Heart left ventricle (tissue), 16 donors: ENCODE measurements at regions not wholly inside any gene's neighbourhood (a gene's known extent, or its start where the extent isn't known, plus 50 kb on each side); places are given as distances from the start of the nearest gene placed in this dataset.

ENCODE experiments used
- ATAC-seq, 4 donors: fragments of 200-7000 bp; cut with Tn5 transposase; one replicate each; pipeline ENCODE4 v1.9.1; 2020 to 2022; ENCODE audit warnings: moderate library complexity in 4 of 4, mild to moderate bottlenecking in 3 of 4, moderate number of reproducible peaks in 1 of 4
- DNase-seq, 5 donors: peaks; one replicate each; pipeline ENCODE4 v3.0.0-alpha.2; 2020
- H3K27ac ChIP-seq, 12 donors: fragments of 200-600 bp; sonication (generic) in 4 of 12; one replicate each; pipeline versions ENCODE4 v1.5.0 to v1.8.0; 2016 to 2022; ENCODE audit warnings: mild to moderate bottlenecking in 2 of 12
- H3K27me3 ChIP-seq, 9 donors: fragments of 200-600 bp; sonication (generic) in 2 of 9; one replicate each; pipeline versions ENCODE4 v1.5.1 to v1.8.0; 2016 to 2022; ENCODE audit warnings: mild to moderate bottlenecking in 3 of 9
- H3K36me3 ChIP-seq, 9 donors: fragments of 200-600 bp; sonication (generic) in 2 of 9; one replicate each; pipeline versions ENCODE4 v1.5.0 to v1.8.0; 2018 to 2022; ENCODE audit warnings: mild to moderate bottlenecking in 2 of 9
- H3K4me1 ChIP-seq, 12 donors: fragments of 200-600 bp; sonication (generic) in 4 of 12; one replicate each; pipeline versions ENCODE4 v1.5.0 to v1.8.0; 2016 to 2022; ENCODE audit warnings: mild to moderate bottlenecking in 3 of 12
- H3K4me3 ChIP-seq, 12 donors: fragments of 200-600 bp; sonication (generic) in 4 of 12; one replicate each; pipeline versions ENCODE4 v1.5.0 to v1.8.0; 2017 to 2022; ENCODE audit warnings: mild to moderate bottlenecking in 9 of 12, moderate library complexity in 4 of 12
- H3K9me3 ChIP-seq, 12 donors: fragments of 200-600 bp; sonication (generic) in 4 of 12; one replicate each; pipeline versions ENCODE4 v1.5.0 to v1.8.0; 2016 to 2022; ENCODE audit warnings: mild to moderate bottlenecking in 1 of 12
- POLR2A ChIP-seq, 2 donors: fragments of 450-650 bp; IDR thresholded peaks; one replicate each; pipeline ENCODE4 v1.6.1; 2017; ENCODE audit warnings: antibody characterized with exemption in 2 of 2, mild to moderate bottlenecking in 2 of 2, moderate library complexity in 2 of 2
- WGBS, 4 donors: extraction: QIAGEN DNeasy Blood & Tissue Kit in 2 of 4; methylation state at CpG; one replicate each; pipeline versions ENCODE4 v1.1.5 to v1.1.7; 2013 to 2018; 5-methylcytosine and 5-hydroxymethylcytosine counted together
- intact Hi-C, 10 donors: fragments of 100-400 bp; cut with DNase I; formaldehyde crosslinking; loops; one replicate each; pipeline versions ENCODE4 v1.11.1 to v1.14.2; 2022
- TF ChIP-seq, protein P1 (sequence below), 12 donors: fragments of 200-600 bp; sonication (generic) in 4 of 12; IDR thresholded peaks; one replicate each; pipeline versions ENCODE4 v1.5.0 to v1.8.0; 2018 to 2022; ENCODE audit warnings: antibody characterized with exemption in 12 of 12, mild to moderate bottlenecking in 5 of 12
- donor health status: ischemic (EF 13 %, LVEDD 7.1; RV severe dilation, severe dysfunction).
- donor health status: healthy with polysubstance abuse.
- donor health status: DM: no; HTN: yes; CAD: no.
- donor health status: DM: no; HTN: no; CAD: no.
- donor health status: ischemic (EF 25% LVEDD 6.9; RV normal size, moderate dysfunction).
- donor health status: ischemic (EF 25% LVEDD 5.7; RV mildly dilated, moderate dysfunction).
- donor health status: healthy.
- donor health status: DM: yes; HTN: yes; CAD: no.
- donor health status: ischemic (EF 35%, LVEDD 5.7; RV mildly dilated, moderate dysfunction).
- donor health status: nonischemic (EF 11% LVEDD 7.7; RV severe dilation, severe dysfunction).
- donor health status: DM: yes; HTN: yes; CAD: no.
- donor health status: PGD.
- donor health status: ischemic (EF 29% LVEDD 5.4; RV normal size, mild dysfunction).
- donor health status: nonischemic (EF 23%, LVEDD 6.1; RV moderate dilation, normal function).

DNA sequence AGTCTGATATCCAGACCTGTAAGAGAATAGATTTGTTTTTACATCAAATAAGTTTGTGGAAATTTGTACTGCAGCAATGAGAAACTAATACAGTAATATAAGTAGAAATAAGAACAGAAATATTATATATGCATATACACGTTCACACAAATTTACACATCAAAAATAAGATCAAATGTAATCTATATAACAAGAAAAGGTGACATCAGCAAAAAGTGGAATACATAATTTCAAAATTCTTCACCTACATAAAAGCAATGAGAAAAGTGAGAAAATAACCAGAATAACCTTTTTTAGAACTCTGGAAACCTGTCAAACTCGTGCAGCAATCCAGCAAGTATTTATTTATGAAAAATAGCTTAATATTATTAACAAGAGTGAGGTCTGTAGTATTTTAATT, 1124.6 kb upstream of the ATXN7L3B start:
- intact Hi-C loops = no loop called here
- Histone ChIP-seq H3K4me1 (no peaks in the 10 kb centered on the region), H3K36me3 (no peaks in the 10 kb centered on the region), H3K27me3 (no peaks in the 10 kb centered on the region), H3K4me3 (no peak overlapping the region), H3K27ac (no peak overlapping the region), H3K9me3 (peaks cover 0 to 35% (median 20%) of the 10 kb centered on the region in 12 donors)
- 66 to 75% (median 69%) methylated on average over 2 of the region's 2 CpGs for WGBS, 4 donors
- TF ChIP-seq, protein P1, sequence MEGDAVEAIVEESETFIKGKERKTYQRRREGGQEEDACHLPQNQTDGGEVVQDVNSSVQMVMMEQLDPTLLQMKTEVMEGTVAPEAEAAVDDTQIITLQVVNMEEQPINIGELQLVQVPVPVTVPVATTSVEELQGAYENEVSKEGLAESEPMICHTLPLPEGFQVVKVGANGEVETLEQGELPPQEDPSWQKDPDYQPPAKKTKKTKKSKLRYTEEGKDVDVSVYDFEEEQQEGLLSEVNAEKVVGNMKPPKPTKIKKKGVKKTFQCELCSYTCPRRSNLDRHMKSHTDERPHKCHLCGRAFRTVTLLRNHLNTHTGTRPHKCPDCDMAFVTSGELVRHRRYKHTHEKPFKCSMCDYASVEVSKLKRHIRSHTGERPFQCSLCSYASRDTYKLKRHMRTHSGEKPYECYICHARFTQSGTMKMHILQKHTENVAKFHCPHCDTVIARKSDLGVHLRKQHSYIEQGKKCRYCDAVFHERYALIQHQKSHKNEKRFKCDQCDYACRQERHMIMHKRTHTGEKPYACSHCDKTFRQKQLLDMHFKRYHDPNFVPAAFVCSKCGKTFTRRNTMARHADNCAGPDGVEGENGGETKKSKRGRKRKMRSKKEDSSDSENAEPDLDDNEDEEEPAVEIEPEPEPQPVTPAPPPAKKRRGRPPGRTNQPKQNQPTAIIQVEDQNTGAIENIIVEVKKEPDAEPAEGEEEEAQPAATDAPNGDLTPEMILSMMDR (IDR thresholded peaks at IDR 0.05) = no peak
- TF ChIP-seq POLR2A (IDR thresholded peaks at IDR 0.05) = no peak
- DNase-seq (no peak), ATAC-seq (no peak)

DNA sequence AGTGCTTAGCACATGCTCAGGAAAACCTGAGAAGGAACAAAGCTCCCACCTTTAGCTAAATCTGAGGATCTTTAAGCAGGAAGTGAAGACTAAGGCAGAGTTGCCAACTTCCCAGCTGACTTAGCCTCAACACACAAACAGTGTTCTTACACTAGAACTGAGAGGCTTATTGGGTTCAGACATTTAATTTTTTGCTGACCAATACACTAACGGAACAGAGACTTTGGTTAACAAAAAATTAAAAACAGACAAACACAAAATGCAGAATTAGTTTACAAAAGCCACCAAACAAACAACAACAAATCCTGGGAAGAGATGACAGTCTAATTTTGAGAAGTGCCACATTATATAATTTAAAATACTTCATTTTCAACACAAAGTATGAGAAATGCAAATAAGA, 1123.7 kb upstream of the ATXN7L3B start:
- 0 to 52% (median 25%) methylated on average over 1 of the region's 1 CpG for WGBS, 4 donors
- H3K27me3 ChIP-seq = no peaks in the 10 kb centered on the region
- no peak for DNase-seq
- peaks cover 0 to 35% (median 19%) of the 10 kb centered on the region in 12 donors for H3K9me3 ChIP-seq
- no peak for TF ChIP-seq POLR2A (IDR thresholded peaks at IDR 0.05)
- TF ChIP-seq, protein P1 (IDR thresholded peaks at IDR 0.05) = no peak
- ATAC-seq = no peak
- intact Hi-C loops = no loop called here
- no peak overlapping the region for H3K27ac ChIP-seq
- H3K4me3 ChIP-seq = no peak overlapping the region
- no peaks in the 10 kb centered on the region for H3K36me3 ChIP-seq
- H3K4me1 ChIP-seq = no peaks in the 10 kb centered on the region

DNA sequence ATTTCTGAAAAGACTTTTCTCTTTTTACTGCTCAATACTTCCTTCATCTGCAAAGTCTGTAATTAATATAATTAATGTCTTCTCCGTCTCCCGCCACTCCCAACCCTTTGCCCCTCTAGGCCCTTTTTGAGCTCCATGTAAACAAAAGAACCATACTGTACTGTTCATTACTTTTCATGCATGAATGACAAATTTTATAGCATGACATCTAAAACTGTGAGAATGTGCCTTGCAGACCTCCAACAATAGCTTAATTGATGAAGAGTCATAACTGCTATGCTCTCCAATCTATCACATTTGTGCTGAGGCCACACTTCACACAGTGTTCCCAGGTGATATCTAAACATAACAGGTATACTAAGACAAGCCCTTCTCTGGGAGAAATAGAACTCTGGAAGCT, 1122.7 kb upstream of the ATXN7L3B start:
- no peak for TF ChIP-seq POLR2A (IDR thresholded peaks at IDR 0.05)
- TF ChIP-seq, protein P1 (IDR thresholded peaks at IDR 0.05) = no peak
- 66 to 83% (median 73%) methylated on average over 2 of the region's 2 CpGs for WGBS, 4 donors
- intact Hi-C loops = no loop called here
- no peak for DNase-seq
- Histone ChIP-seq H3K27me3 (no peaks in the 10 kb centered on the region), H3K9me3 (peaks cover 0 to 35% (median 19%) of the 10 kb centered on the region in 12 donors), H3K4me3 (no peak overlapping the region), H3K27ac (no peak overlapping the region), H3K4me1 (no peaks in the 10 kb centered on the region), H3K36me3 (no peaks in the 10 kb centered on the region)
- ATAC-seq = no peak

DNA sequence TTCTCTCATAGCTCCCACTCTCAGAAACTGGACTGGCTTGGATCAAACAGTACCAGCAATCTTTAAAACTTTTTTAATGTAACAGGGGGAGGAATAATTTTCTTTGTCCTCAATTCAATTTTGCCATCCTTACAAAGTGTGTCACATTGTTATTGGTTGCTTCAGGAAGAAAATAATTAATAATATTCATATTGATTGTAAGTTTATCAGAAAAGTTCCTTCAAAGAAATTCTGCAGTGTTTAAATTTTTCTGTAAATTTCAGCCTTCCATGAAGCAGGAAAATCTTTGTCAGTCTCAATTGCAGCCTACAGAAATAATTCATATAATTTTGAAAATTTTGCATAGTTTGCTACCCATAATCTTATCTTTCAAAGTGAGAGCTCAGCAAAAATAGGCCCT, 1119.1 kb upstream of the ATXN7L3B start:
- Histone ChIP-seq H3K4me1 (no peaks in the 10 kb centered on the region), H3K9me3 (peaks cover 0 to 19% (median 9%) of the 10 kb centered on the region in 12 donors), H3K4me3 (no peak overlapping the region), H3K27me3 (no peaks in the 10 kb centered on the region), H3K36me3 (no peaks in the 10 kb centered on the region), H3K27ac (no peak overlapping the region)
- intact Hi-C loops = no loop called here
- TF ChIP-seq POLR2A (IDR thresholded peaks at IDR 0.05) = no peak
- TF ChIP-seq, protein P1 (IDR thresholded peaks at IDR 0.05) = no peak
- DNase-seq (no peak), ATAC-seq (no peak)
